Gastroesophageal sphincter (tissue), 3 donors: ENCODE measurements at regions not wholly inside any gene's neighbourhood (a gene's known extent, or its start where the extent isn't known, plus 50 kb on each side); places are given as distances from the start of the nearest gene placed in this dataset.
"Not testable (repeated sequence)": the region's sequence is repeated elsewhere in the genome, so short reads cannot be mapped to it uniquely, and the experiment has no call there.

Experiments
- EP300 ChIP-seq: sonication (generic); formaldehyde crosslinking; IDR thresholded peaks from one replicate; pipeline ENCODE4 v1.6.1; 2017; ENCODE audit warnings: antibody characterized with exemption, mild to moderate bottlenecking
- POLR2A ChIP-seq, 2 donors: fragments of 450-650 bp; IDR thresholded peaks; one replicate each; pipeline ENCODE4 v1.6.1; 2017; ENCODE audit warnings: antibody characterized with exemption in 2 of 2, mild to moderate bottlenecking in 2 of 2, moderate library complexity in 1 of 2
- POLR2AphosphoS5 ChIP-seq: sonication (generic); formaldehyde crosslinking; IDR thresholded peaks from one replicate; pipeline ENCODE4 v1.6.1; 2017; ENCODE audit warnings: antibody characterized with exemption
- TF ChIP-seq, protein P1 (sequence below), 4 experiments: fragments of 200-600 bp in 2 of 4; fragments of 450-650 bp in 2 of 4; sonication (generic) in 1 of 4; IDR thresholded peaks; one replicate each; pipeline ENCODE4 v1.5.1; 2017 to 2019; ENCODE audit warnings: antibody characterized with exemption in 4 of 4, mild to moderate bottlenecking in 2 of 4, moderate library complexity in 2 of 4

GRCh38 chr10:111332174-111332573, 255.3 kb downstream of the ADRA2A start:
- TF ChIP-seq, protein P1, sequence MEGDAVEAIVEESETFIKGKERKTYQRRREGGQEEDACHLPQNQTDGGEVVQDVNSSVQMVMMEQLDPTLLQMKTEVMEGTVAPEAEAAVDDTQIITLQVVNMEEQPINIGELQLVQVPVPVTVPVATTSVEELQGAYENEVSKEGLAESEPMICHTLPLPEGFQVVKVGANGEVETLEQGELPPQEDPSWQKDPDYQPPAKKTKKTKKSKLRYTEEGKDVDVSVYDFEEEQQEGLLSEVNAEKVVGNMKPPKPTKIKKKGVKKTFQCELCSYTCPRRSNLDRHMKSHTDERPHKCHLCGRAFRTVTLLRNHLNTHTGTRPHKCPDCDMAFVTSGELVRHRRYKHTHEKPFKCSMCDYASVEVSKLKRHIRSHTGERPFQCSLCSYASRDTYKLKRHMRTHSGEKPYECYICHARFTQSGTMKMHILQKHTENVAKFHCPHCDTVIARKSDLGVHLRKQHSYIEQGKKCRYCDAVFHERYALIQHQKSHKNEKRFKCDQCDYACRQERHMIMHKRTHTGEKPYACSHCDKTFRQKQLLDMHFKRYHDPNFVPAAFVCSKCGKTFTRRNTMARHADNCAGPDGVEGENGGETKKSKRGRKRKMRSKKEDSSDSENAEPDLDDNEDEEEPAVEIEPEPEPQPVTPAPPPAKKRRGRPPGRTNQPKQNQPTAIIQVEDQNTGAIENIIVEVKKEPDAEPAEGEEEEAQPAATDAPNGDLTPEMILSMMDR (IDR thresholded peaks at IDR 0.05) = not testable (repeated sequence)
- TF ChIP-seq POLR2A (IDR thresholded peaks at IDR 0.05); EP300; POLR2AphosphoS5: not testable (repeated sequence)
